GM21381 (cell line): ENCODE measurements at regions not wholly inside any gene's neighbourhood (a gene's known extent, or its start where the extent isn't known, plus 50 kb on each side); places are given as distances from the start of the nearest gene placed in this dataset.

Experiments used
- ATAC-seq: cut with Tn5 transposase; IDR thresholded peaks from one replicate; pipeline ENCODE4 v1.9.1; 2021; ENCODE audit warnings: mild to moderate bottlenecking, moderate library complexity; ENCODE audit not compliant: unreplicated experiment

DNA sequence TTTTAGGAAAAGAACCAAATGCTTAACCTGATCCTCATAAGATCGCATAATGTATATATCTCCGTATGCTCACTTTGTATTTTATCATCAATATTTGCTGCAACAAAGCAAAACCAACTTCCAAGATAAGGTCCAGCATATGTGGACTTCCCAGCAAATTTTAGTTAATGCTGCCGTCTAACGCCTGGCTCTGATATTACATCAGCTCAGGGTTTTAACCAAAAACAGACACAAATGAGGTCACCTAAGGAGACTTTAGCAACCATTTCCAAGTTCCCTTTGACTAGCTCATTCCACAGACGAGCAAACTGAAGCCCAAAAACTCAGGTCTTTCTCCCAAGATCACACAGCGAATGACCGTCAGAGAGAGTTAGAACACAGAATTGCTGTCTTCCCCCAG lies 59.4 kb upstream of the UCN3 start:
- ATAC-seq, result no peak

DNA sequence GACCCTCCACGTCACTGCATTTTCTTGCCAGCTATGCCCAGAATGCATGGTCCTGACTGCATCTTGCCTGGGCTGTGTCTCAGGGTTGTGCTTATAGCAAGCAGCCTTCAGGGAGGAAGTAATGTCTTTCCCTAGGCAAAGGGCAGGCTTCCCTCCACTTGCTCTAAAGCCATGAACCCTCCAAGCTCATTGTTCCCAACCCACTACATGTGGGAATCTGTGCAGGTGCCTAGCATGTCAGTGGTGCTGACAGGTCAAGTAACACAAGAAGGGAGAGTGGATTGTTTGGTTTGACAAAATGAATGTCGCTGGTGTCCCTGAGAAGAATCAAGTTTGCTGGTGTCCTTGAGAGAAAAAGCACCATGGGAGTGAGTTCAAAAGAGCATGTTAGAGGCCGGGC lies 53.9 kb upstream of the UCN3 start:
- ATAC-seq, result no peak

DNA sequence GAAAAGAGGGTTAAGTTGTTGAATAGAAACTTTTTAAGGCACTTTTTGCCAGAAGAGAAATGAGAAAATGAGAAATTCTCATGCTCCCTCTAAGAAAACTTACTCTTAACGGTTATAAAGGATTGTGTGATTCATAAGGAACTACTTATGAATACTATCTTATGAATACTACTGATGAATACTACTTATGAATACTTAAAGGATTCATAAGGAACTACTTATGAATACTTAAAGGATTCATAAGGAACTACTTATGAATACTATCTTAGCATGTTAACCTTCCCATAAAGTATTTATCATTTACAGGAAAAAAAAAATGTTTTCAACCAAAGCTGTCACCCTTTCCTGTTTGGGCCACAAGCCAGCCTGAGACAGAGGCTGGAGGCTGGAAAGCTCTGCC lies 53.1 kb upstream of the UCN3 start:
- ATAC-seq, result no peak

DNA sequence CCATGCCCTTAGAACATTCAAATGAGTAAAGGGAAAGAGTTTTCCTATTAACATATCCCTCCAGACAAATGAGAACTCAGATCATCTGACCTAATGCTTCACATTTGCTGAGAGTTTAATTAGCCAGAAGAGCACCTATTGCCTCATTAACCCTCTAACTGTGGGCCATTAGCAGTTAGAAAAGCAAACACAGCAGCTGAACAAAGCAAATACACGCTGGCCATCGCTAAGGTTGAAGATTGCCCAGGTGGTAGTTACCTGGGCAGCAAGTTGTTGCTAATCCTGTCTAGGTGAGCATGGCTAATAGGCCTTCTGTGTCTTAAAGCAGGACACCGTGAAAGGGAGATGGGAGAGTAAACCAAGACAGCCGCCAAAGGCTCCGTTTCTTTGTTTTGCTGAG lies 49.9 kb upstream of the UCN3 start:
- no peak for ATAC-seq
